ENCODE measurements at regions not wholly inside any gene's neighbourhood (a gene's known extent, or its start where the extent isn't known, plus 50 kb on each side); places are given as distances from the start of the nearest gene placed in this dataset.
"Not testable (repeated sequence)": the region's sequence is repeated elsewhere in the genome, so short reads cannot be mapped to it uniquely, and the experiment has no call there.

- DNase-seq = no peak
Measured at GRCh38 chrX:128582036-128582435, 529.8 kb upstream of the ACTRT1 start.

- no peak for DNase-seq
Measured at GRCh38 chrX:128581615-128582014, 529.4 kb upstream of the ACTRT1 start.

GRCh38 chrX:128543114-128543513 is 490.9 kb upstream of the ACTRT1 start:
- DNase-seq = no peak

GRCh38 chrX:128518508-128518907 is 466.3 kb upstream of the ACTRT1 start:
- DNase-seq = no peak

GRCh38 chrX:128517691-128518090 is 465.5 kb upstream of the ACTRT1 start:
- no peak for DNase-seq

- no peak for DNase-seq
Measured at GRCh38 chrX:128504496-128504895, 452.3 kb upstream of the ACTRT1 start.

GRCh38 chrX:128464116-128464515 is 411.9 kb upstream of the ACTRT1 start:
- DNase-seq = no peak

GRCh38 chrX:128460835-128461234 is 408.6 kb upstream of the ACTRT1 start:
- no peak for DNase-seq

GRCh38 chrX:128458888-128459287 is 406.7 kb upstream of the ACTRT1 start:
- no peak for DNase-seq

GRCh38 chrX:128457674-128458073 is 405.5 kb upstream of the ACTRT1 start:
- DNase-seq = no peak

GRCh38 chrX:128439159-128439558 is 387.0 kb upstream of the ACTRT1 start:
- DNase-seq = no peak

GRCh38 chrX:128438082-128438481 is 385.9 kb upstream of the ACTRT1 start:
- DNase-seq = no peak

- no peak for DNase-seq
Measured at GRCh38 chrX:128436397-128437103, 384.3 kb upstream of the ACTRT1 start.

GRCh38 chrX:128425546-128425945 is 373.3 kb upstream of the ACTRT1 start:
- DNase-seq = no peak

GRCh38 chrX:128408842-128409241 is 356.6 kb upstream of the ACTRT1 start:
- DNase-seq = no peak

- no peak for DNase-seq
Measured at GRCh38 chrX:128396601-128397000, 344.4 kb upstream of the ACTRT1 start.

GRCh38 chrX:128383846-128384245 is 331.6 kb upstream of the ACTRT1 start:
- DNase-seq = not testable (repeated sequence)

GRCh38 chrX:128365492-128365891 is 313.3 kb upstream of the ACTRT1 start:
- no peak for DNase-seq

GRCh38 chrX:128335671-128336070 is 283.5 kb upstream of the ACTRT1 start:
- no peak for DNase-seq

- DNase-seq = no peak
Measured at GRCh38 chrX:128334821-128335220, 282.6 kb upstream of the ACTRT1 start.

- no peak for DNase-seq
Measured at GRCh38 chrX:128310912-128311311, 258.7 kb upstream of the ACTRT1 start.

- DNase-seq = no peak
Measured at GRCh38 chrX:128309311-128309710, 257.1 kb upstream of the ACTRT1 start.

GRCh38 chrX:128294198-128294597 is 242.0 kb upstream of the ACTRT1 start:
- no peak for DNase-seq

- no peak for DNase-seq
Measured at GRCh38 chrX:128287693-128288092, 235.5 kb upstream of the ACTRT1 start.

- no peak for DNase-seq
Measured at GRCh38 chrX:128250621-128251020, 198.4 kb upstream of the ACTRT1 start.
